Adrenal gland (tissue), 5 donors: ENCODE measurements at regions not wholly inside any gene's neighbourhood (a gene's known extent, or its start where the extent isn't known, plus 50 kb on each side); places are given as distances from the start of the nearest gene placed in this dataset.

ENCODE experiments used
- CTCF ChIP-seq, 6 experiments: fragments of 450-650 bp in 4 of 6; fragments of 200-600 bp in 2 of 6; sonication (generic) in 1 of 6; IDR thresholded peaks; 1 replicate in 5 of 6; 2 replicates in 1 of 6; pipeline versions ENCODE4 v1.5.1 to v1.8.0; 2016 to 2021; ENCODE audit warnings: antibody characterized with exemption in 6 of 6, mild to moderate bottlenecking in 2 of 6, moderate library complexity in 1 of 6
- POLR2A ChIP-seq, 2 donors: fragments of 450-650 bp; IDR thresholded peaks; one replicate each; pipeline ENCODE4 v1.6.1; 2017; ENCODE audit warnings: antibody characterized with exemption in 2 of 2, mild to moderate bottlenecking in 2 of 2, moderate library complexity in 1 of 2
- donor health status: DM: no; HTN: no; CAD: no.

GRCh38 chr5:96048763-96049162, 87.1 kb upstream of the ELL2 start:
- TF ChIP-seq POLR2A (IDR thresholded peaks at IDR 0.05) (no peak), CTCF (IDR thresholded peaks at IDR 0.05) (no peak)
